ENCODE measurements at regions not wholly inside any gene's neighbourhood (a gene's known extent, or its start where the extent isn't known, plus 50 kb on each side); places are given as distances from the start of the nearest gene placed in this dataset.
"Not testable (repeated sequence)": the region's sequence is repeated elsewhere in the genome, so short reads cannot be mapped to it uniquely, and the experiment has no call there.

DNA sequence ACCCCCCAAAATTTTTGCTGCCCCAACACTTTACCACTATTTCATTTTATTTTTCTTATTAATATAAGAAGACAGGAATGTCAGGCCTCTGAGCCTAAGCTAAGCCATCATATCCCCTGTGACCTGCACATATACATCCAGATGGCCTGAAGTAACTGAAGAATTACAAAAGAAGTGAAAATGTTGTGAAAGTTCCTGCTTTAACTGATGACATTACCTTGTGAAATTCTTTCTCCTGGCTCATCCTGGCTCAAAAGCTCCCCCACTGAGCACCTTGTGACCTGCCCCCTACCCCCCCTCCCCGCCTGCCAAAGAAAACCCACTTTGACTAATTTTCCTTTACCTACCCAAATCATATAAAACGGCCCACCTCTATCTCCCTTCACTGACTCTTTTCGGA is 200.3 kb upstream of the FKBP1C start:
- in situ Hi-C loops (cut with HindIII; ENCODE audit: low sequenced_read_pairs), result not testable (repeated sequence)

DNA sequence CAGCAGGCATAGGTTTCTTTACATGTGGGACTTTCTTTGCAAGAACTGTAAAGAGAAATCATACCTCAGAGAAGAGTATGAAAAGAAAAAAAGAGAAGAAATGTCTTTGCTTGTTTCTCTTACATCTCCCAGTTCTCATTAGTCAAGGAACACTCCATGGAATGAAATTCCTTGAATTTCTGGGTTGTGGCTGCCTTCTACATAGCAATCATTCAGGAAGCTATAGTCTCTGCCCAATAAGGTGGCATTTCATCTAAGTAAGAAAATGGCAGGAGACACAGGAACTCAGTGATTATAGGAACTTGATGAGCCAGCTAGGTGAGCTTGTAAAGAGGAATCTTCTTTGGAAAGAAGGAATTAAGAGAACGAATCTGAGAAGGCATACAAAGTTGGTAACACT is 197.0 kb upstream of the FKBP1C start:
- in situ Hi-C loops (cut with HindIII; ENCODE audit: low sequenced_read_pairs), result no loop called here

DNA sequence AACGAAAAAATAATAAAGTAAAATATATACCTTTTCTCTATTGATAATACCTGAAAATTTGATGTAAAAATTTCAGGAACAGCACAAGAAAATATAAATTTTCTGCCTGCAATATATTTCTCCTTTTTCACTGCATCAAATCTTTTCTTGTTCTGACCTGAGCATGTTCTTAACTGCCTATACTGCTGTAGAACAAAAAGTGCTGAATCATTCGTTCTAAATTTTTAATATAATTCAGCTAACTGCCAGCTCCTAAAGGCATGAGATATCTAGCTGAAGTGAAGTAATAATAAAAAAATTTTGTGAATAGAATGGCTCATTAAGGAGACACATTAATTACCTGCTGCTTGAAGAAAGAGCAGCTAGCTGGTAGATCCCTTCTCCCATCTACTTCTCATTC is 188.6 kb upstream of the FKBP1C start:
- in situ Hi-C loops (cut with HindIII; ENCODE audit: low sequenced_read_pairs), result no loop called here

DNA sequence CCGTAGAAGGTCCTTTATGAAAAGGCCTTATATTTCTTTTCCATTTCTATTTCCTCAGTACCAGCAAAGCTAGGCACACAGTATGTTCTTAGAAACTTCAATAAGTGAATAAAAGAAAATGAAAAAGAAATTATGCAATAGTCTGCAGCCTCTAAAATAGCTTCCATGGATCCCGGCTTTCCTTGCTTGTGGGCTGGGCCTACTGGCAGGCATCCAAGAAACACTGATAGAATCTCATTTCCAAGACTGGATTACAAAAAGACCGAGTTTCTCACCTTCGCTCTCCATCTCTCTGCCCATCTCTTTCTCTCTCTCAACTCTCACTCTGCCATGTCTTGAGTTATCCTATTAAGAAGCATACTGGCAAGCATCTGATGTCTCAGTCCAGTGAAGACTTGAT is 187.5 kb upstream of the FKBP1C start:
- in situ Hi-C loops (cut with HindIII; ENCODE audit: low sequenced_read_pairs), result no loop called here

DNA sequence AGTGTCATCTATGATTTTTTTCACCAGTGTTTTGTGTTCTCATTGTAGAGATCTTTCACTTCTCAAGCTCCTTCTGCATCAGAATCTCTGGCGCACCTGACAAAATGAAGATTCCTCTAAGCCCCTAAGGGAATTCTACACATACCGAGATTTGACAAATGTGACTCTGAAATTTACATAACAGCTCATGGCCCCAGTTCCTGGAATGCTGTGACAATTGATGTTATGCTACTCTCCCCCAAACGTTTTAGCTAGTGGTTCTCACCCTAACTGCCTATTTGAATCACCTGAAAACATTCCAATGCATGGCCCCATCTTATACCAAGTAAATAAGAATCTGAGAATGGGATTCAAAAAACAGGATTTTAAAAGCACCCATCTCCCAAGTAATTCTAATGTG is 162.1 kb upstream of the FKBP1C start:
- in situ Hi-C loops (cut with HindIII; ENCODE audit: low sequenced_read_pairs), result no loop called here

DNA sequence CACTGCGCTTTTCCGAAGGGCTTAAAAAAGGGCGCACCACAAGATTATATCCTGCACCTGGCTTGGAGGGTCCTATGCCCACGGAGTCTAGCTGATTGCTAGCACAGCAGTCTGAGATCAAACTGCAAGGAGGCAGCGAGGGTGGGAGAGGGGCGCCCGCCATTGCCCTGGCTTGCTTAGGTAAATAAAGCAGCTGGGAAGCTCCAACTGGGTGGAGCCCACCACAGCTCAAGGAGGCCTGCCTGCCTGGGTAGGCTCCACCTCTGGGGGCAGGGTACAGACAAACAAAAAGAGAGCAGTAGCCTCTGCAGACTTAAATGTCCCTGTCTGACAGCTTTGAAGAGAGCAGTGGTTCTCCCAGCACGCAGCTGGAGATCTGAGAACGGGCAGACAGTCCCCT is 158.1 kb upstream of the FKBP1C start:
- in situ Hi-C loops (cut with HindIII; ENCODE audit: low sequenced_read_pairs), result not testable (repeated sequence)

DNA sequence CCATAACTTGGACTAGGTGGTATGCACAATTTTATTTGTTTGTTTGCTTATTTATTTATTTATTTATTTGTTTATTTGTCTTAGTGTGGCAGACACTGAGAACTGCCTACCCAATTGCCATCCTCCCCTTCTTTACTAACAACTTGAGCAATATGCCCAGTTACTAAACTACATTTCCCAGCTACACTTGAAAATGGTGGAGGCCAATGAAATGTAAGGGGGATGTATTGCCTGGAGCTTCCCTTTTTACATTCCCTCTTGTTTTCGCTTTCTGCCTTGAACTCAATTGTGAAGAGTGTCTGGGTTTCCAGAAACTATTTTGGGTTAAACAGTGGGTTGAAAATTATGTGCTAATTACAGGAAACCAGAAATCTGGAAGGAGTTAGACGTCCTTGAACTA is 152.7 kb upstream of the FKBP1C start:
- in situ Hi-C loops (cut with HindIII; ENCODE audit: low sequenced_read_pairs), result no loop called here

DNA sequence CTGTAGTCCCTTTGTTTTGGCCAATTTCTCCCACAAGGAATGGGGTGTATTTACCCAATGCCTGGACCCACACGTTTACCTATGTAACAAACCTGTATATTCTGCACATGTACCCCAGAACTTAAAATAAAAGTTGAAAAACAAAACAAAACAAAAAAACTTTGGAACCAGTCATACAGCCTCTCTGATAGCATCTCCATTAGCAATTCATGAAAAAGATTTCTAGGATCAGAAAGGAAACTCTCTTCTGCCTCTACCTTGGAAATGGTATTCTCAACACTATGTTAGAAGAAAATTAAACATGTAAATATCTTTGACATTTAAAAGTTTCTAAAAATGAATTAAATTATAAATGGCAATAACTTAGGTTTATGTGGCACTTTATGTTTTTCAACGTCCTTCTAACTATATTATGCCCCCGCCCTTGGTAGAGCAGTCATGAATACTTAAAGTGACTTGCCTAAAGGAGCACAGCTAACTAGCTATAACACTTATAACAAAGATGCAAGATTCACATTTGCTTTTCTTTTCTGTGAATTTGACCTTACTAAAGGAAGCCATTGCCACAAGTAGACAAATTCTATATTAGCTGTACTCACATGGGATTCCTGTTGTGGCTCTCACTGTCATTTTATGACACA is 147.5 kb upstream of the FKBP1C start:
- in situ Hi-C loops (cut with HindIII; ENCODE audit: low sequenced_read_pairs), result no loop called here

DNA sequence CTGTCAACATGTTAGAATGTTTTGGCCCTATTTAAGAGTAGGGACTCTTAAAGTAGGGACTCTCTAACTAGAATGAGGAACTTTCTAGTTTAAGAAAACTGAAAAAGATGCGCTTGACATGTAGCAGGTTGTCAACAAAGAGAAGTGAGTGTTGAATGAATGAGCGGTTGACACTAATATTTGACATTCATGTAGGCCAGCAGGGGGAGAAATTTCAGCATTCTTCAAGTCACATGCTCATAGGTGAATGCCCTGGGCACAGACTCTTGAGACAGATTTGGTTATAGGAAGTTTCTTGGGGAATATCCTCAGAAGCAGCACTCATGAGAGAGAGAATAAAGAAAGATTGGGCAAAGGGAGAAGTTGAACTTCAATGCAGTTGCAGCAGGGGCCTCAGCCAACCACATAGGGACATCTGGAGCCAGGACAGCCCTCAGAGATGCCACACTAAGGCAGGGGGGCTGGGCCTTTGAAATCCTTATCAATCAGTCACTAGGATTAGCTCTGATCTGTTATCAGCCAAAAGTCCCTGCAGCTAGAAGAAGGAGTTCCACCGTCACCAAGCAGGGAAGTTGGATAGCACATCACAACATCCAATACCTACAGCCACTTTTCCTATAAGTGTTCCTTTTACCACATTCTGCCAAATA is 145.1 kb upstream of the FKBP1C start:
- in situ Hi-C loops (cut with HindIII; ENCODE audit: low sequenced_read_pairs), result no loop called here

DNA sequence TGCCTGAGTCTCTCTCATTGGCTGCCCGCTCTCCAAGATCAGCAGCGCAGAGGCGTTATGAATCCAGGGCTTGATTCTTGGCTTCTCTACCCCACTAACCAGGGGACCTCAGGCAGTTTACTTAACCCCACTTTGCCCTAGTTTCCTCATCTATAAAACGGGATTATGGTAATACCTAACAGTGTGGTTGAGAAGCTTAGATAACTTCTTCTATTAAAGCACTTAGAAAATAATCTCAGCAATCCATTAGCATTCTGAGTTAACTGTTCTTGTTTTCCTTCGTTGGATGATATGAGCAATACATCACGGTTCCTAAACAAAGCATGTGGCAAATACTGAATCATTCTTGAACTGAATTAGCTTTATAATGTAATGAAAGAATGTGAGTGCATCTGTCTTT is 116.3 kb upstream of the FKBP1C start:
- in situ Hi-C loops (cut with HindIII; ENCODE audit: low sequenced_read_pairs), result no loop called here

DNA sequence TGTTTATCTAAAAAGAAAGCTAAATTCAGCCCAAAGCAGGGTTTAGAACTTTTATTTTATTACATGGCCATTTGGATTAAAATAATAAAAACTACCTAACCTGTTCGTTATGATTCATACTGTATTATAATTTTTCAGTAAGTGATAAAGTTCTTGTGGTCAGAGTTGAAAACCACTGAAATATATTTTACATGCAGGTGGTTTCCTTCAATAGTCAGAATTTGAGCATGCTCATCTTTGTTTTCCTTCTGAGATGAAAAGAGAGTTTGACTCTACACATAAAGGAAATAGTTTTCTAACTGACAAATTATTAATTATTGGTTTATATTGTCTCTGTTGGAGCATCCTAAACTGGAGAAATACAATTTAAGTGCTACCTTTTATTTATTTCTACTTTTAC is 114.0 kb upstream of the FKBP1C start:
- in situ Hi-C loops (cut with HindIII; ENCODE audit: low sequenced_read_pairs), result no loop called here

DNA sequence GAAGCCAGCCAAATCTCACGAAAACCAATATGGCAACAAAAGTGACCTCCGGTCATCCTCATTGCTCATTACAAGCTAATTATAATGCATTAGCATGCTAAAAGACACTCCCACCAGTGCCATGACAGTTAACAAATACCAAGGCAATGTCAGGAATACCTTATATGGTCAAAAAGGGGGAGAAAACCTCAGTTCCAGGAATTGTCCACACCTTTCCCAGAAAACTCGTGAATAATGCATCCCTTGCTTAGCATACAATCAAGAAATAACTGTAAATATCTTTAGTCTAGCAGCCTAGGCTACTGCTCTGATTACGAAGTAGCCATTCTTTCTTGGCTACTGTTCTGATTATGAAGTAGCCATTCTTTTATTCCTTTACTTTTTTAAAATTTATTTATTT is 112.5 kb upstream of the FKBP1C start:
- in situ Hi-C loops (cut with HindIII; ENCODE audit: low sequenced_read_pairs), result no loop called here

DNA sequence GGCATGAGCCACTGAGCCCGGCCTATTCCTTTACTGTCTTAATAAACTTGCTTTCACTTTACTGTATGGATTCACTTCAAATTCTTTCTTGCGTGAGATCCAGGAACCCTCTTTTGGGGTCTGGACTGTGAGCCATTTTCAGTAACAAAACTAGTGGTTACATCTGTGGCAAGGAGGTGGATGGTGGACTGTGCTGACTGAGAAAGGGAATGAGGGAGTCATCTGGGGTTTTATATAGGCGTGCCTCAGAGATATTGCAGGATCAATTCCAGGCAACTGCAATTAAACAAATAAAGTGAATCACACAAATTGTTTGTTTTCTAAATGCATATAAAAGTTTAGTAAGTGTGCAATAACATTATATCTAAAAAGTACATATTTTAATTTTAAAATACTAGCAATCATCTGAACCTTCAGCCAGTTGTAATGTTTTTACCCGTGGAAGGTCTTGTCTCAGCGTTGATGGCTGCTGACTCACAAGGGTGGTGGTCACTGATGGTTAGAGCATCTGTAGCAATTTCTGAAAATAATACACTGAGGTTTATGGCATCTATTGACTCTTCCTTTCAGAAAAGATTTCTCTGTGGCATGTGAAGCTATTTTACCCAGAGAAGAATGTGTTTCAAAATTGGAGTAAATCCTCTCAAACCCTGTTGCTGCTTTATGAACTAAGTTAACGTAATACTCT is 111.4 kb upstream of the FKBP1C start:
- in situ Hi-C loops (cut with HindIII; ENCODE audit: low sequenced_read_pairs), result no loop called here

DNA sequence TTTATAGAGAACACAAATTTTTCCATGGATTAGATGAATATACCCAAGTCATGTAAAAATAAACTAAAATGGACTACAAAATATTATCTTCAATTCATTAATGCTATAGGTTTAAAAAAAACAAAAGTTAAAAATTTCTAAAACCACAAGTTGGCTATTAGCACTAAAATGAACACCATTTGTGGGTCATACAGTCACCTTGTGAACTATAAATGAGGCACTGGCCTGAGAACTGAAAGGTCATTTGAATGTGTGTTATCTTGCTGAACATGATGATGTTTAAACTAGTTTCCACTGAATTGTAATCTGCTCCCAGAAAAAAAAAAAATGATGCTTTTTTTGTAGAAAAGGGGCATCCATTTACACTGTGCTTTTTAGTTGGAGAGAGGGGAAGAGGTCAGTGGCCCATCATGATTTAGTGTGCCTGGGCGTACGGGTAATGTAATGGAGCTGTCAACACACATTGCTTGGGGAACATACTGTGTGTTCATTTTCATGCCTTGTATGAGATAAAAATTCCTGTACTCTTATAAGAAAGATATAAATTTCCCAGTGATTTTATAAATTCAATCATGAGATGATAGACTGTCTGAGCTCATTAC is 96.6 kb upstream of the FKBP1C start:
- in situ Hi-C loops (cut with HindIII; ENCODE audit: low sequenced_read_pairs), result no loop called here

DNA sequence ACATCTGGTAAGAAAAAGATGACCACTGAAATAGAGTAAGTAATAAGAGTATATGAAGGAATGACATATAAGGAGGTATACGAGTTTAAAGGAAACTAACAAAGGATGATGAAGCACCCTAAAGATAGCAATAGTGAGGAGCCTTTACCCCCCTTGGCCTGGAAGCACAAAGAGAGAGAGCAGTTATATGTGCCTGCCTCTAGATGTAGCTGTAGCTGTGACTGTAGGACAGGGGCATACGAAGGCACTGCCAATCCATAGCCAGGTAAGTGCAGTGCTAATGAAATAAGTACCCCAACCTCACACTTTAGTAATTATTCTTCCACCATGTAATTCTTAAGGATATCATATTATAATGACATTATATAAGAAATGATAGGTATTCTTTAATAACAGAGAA is 90.1 kb upstream of the FKBP1C start:
- in situ Hi-C loops (cut with HindIII; ENCODE audit: low sequenced_read_pairs), result no loop called here

DNA sequence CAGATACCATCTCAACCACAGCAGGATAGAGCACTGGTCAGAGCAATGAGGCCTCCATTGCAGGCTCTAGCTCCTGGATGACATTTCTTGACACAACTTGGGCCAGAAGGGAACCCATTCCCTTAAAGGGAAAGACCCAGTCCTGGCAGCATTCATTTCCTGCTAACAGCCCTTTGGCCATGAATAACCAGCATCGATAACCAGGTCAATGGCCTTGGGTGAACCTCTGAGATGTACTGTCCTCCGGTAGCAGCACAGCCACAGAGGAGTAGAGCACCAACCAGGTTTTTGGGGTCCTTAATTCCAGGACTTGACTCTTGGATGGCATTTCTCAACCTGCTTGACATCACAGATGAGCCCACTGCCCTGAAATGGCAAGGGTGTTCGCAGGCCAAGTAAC is 71.2 kb upstream of the FKBP1C start:
- in situ Hi-C loops (cut with HindIII; ENCODE audit: low sequenced_read_pairs), result no loop called here

DNA sequence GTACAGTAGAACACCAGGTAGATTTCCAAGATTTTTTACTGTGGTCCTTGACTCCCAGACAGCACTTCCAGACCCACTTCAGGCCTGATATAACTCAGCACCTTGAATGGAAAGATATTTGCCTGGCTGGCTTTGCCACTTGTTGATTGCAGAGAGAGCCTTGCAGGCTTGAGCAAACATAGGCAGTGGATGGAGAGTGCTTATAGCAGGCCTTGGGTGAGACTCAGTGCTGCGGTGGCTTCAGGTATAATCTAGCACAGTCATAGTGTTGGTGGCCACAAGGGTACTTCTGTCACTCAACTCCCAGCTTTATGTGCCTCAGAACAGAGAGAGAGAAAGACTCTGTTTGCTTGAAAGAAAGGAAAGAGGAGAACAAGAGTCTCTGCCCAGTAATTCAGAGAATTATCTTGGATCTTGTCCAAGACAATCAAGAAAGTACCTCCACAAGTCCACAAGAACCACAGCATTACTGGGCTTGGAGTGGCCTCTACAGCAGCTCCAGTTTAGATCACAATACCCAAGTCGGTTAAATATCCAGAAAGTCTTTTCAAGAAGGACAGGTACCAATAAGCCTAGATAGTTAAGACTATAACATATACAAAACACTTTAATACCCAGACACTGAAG is 70.5 kb upstream of the FKBP1C start:
- in situ Hi-C loops (cut with HindIII; ENCODE audit: low sequenced_read_pairs), result no loop called here

DNA sequence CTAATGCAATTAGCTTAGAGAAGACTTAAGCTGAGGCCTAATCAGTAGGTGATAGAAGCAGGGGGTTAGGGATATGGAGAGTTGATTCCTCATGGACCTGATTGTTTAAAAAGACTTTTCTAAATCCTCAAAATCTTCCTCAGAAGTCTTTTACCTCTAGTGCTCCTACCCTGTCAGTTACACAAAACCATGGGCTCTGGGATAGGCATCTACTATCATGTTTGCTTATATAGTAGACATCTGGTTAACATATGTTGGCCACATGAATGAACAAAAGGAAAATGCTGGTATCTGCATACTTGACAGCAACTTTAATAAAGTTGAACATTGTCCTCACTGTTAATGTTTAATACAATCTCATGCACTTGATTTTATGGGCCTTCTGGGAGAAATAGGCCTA is 61.5 kb upstream of the FKBP1C start:
- in situ Hi-C loops (cut with HindIII; ENCODE audit: low sequenced_read_pairs), result no loop called here

DNA sequence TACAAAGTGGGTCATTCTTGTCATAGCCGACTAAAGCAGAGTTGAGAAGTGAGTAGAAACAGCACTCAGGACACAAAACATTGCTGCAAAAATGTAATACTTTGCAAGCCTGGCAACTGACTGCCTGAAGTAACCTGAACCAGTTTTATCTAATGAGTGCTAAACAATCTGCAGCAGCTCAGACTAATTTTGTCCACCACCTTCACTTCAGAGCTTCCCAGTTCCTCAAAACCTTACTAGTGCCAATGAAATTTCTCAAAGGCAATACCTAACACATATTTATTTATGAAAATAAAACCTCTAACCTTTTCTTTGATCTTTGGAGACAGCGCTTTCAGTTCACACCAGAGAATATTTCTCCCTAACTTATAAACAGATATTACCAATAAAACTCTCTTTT is 56.7 kb upstream of the FKBP1C start:
- in situ Hi-C loops (cut with HindIII; ENCODE audit: low sequenced_read_pairs), result no loop called here

Data from endothelial cell of hepatic sinusoid (primary cell).